ENCODE measurements at regions not wholly inside any gene's neighbourhood (a gene's known extent, or its start where the extent isn't known, plus 50 kb on each side); places are given as distances from the start of the nearest gene placed in this dataset.
"Not testable (repeated sequence)": the region's sequence is repeated elsewhere in the genome, so short reads cannot be mapped to it uniquely, and the experiment has no call there.

DNA sequence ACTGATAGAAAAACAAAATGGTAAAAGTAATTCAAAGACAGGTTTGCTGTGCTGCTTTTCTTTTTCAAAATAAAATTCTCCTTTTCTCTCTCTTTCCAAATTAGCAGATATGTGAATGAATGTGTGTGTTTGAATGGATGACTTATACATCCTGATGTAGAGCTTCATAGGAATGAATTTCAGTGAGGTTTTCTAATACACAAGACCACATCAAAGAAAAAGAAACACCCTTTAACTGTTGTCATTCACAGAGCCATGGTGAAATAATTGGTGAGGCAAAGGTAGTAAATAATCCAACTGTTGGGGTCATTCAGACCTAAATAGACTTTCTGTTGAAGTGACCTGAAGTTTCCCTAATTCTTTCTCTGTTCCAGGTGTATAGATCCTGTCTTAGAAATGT lies 139.1 kb upstream of the ZPLD1 start:
- intact Hi-C loops (cut with micrococcal nuclease) = no loop called here

DNA sequence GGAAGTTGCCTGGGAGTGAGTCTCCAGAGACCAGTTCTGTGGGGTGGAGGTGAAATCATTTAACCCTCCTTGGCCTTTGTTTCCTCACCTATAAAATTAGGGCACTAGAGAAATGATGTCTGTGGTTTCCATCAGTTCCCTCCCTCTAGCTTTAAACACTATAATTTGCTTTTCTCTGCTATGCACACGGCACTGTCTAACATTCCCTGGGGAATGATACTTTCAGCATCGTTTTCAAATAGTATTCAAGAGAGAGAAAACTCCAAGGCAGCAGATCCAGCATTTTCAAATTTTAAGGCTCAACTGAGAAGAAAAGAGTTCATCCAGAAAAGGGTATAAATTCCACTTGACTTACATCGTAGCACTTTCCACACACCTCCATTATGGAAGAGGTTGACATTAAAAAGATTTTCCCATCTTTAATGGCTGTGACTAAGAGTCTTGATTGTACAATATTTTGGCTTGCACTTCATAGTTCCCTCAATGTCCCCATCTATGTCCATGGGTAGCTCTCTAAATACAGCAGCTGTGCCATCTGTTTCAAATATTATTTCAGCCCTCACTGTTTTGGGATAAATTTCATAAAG lies 137.7 kb upstream of the ZPLD1 start:
- intact Hi-C loops (cut with micrococcal nuclease) = no loop called here

DNA sequence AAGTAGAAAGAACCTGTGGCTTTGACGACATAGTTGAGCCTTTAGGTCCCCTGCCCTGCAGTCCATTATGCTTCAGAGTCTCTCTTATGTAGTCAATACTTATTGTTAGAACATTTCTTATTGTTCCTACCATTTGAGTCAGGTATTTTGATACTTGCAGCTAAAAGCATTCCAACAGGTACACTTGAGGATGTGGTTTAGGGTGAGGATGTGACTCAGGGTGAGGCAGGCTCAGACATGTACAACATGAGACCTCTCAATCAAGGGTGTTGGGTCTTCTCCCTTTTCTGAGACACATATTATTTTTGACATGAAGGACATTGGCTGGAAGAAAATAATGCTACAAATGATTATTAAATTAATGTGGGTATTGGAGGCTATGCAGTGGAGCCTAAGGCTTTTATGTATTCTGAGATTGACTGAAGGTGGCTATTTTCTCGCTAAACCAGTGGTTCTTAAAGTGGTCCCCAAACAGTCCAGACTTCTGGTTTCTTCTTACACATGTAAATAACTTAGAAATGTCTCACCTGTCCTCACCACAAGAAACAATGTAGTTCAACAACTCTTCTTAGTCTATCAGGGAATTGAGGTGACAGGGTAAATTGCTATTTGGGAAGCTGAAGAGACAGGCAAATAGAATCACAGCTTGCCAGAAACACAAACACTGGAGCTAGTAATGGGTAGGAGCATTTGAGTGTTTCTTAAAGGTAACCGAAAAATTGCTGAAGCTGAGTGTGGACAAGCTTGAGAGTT lies 135.5 kb upstream of the ZPLD1 start:
- intact Hi-C loops (cut with micrococcal nuclease) = no loop called here

DNA sequence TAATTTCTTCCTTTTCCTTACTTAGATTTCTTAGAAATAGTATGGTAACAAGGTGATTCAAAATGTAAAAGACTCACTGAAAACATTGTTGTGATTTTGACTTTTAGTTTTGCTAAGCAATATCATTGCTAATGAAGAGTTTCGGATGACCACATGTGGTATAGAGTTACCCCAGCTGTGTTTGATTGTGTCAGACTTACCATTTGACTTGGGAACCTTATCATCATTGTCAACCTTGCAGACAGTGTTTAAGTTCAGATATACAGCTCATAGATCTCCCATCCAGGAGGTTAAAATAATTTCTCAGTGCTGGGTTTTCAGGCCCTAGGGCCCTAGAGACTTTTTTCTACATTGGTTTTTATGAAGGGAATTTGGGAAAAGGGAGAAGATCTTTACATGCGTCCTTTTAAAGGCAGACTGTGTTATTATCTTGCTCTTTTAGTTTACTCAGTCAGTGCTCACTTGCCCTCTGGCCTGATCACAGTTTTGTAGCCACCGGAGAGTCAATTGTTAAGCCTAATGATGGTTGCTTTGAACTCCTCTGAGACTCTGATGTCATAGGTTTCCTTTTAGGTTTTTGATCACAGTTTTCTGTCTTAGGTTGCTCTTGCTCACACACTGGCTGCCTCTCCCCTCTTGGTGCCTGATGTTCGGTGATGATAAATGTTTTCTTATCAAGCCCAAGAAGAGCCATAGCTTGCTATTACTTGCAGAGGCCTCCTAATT lies 133.5 kb upstream of the ZPLD1 start:
- intact Hi-C loops (cut with micrococcal nuclease) = no loop called here

DNA sequence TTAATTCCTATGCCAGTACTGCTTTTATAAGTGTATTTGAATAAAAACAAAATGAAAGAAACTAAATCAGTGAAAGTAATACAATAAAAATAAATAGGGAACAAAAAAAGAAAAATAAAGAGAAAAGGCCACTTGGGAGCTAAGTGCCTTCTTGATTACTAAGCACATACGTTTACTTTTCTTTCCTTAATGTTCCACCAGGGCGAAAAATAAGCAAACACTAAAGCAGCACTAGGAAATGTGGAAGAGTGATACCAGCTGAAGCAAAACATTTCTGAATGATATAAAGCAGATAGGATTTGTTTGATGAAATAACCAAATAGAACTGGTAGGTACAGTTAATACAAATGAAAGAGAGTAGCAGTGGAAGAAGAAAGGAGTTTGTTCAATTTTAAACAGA lies 132.8 kb upstream of the ZPLD1 start:
- intact Hi-C loops (cut with micrococcal nuclease) = no loop called here

DNA sequence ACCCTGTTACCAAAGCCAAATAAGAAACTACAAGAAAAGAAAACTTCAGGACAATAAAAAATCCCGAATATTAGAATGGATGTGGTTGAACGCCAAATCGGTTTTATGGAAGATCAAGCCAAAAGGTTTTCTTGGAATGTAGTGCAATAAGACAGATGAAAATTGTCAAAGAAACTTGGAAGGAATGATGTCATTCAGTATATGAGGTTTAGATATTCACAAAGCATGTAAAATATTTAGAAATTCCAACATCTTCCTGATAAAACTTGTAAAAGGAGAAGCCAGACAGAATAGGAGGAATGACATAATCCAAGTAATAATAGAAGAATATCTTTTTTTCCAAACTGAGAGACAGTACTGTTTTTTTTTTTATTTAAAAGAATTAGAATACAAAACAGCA lies 130.3 kb upstream of the ZPLD1 start:
- intact Hi-C loops (cut with micrococcal nuclease) = no loop called here

DNA sequence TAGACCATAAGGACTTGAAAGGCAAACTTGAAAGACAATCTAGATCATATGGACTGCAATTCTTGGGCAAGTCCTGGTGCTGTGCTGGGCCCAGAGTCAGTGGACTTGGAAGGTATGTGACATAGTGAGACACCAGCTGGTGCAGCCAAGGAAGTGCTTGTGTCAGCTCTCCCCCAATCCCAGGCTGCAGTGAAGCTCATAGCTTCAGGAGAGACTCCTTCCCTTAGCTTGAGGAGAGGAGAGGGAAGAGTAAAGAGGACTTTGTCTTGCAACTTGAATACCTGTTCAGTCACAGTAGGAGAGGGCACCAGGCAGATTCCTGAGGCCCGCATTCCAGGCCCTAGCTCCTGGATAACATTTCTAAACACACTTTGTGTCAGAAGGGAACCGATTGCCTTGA lies 127.4 kb upstream of the ZPLD1 start:
- intact Hi-C loops (cut with micrococcal nuclease) = no loop called here

DNA sequence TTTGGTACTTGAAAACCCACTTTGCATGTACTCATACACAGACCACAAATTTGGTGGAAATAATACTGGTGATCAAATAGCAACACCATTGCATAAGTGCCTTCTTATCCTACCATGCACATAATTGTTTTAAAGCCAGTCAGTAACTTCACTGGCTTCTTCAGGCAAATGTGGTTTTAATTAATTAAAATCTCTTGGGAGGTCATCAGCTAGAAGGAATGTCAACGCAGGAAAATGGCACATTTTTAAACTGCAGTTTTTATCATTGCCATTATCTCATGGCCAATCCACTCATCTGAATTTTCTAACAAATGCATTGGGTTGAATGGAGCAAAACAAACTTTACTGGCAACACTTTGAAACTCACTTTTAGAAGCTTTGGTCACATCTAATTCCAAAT lies 105.7 kb upstream of the ZPLD1 start:
- intact Hi-C loops (cut with micrococcal nuclease) = no loop called here

DNA sequence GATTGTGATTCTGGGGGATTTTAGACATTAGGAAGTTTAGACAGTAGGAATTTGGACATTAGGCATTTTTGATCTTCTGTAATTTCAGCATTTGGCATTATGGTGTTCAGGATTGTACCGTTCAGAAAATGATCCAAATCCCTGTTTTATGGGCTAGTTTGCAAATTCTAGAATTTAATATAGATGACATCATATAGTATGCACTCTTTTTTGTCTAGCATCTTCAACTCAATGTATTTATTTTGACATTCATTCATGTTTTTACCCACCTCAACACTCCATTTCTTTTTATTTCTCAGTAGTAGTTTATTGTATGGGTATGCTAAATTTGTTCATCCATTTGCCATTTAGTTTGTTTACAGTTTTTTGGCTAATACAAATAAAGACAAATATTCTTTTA lies 105.3 kb upstream of the ZPLD1 start:
- intact Hi-C loops (cut with micrococcal nuclease) = no loop called here

DNA sequence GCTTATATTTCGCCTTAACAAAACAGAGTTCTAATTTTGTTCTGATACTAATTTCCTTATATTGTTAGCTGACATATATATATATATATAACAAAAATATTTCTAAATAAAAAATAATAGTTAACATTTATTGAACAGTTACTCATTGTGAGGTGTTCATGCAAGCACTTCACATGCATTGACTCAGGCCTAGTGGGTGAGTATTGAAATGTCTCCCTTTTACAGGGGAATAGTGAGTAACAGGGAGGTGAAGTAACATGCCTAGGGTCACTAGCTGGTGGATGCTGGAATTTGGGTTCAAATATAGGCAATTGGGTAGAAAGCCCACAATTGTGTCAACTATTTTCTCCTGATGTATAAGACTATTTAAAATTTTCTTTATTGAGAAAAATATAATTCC lies 102.6 kb upstream of the ZPLD1 start:
- intact Hi-C loops (cut with micrococcal nuclease) = no loop called here

DNA sequence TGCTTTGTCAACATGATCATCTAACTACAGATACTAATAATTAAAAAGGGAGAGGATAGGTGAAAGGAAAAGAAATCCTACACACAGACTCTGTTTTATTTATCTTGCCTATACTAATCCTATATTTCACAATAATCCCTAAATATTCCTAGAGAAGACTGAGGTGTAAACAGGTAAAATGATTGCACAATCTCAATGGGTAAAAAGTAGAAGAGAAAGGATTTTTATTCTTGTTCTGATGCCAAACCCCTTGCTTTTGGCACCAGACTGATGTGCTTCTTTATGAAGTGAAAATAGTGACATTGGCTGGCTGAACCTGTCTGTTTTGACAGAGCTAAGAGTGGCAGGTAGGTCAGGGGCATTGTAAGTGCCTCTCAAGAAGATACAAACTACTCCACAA lies 101.9 kb upstream of the ZPLD1 start:
- intact Hi-C loops (cut with micrococcal nuclease) = no loop called here

DNA sequence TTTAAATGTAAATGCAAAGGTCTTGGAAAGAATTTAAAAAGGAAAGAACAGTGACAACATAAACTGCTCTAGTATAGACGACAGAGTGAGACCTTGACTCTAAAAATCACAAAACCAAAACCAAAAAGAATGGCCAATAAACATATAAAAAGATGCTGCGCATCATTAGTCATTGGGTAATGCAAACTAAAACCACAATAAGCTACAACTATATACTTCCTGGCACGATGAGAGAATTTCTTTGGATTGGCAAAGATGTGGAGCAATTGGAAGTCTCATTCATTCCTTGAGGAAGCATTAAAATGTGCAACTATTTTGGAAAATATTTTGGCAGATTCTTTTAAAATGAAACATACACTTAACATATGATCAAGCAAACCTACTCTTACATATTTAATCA lies 98.7 kb upstream of the ZPLD1 start:
- intact Hi-C loops (cut with micrococcal nuclease) = no loop called here

DNA sequence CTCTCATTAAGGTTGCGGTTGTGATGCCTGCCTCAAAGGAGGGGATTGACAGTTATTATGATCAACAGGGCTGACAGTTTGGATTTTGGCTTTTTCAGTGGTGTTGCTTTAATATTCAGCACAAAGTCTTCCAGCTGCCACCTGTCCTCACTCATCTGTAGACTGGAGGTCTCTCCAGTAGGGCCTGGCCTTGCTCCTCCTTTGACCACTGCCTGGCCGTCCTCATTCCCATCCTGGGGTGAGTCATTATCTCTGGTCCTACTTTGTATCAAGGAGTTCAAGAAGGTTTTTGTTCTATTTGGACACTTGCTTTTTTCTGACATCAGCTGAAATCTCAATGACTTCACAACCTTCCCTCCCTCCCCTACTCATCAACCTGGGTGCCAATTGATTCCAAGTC lies 95.1 kb upstream of the ZPLD1 start:
- intact Hi-C loops (cut with micrococcal nuclease) = no loop called here

DNA sequence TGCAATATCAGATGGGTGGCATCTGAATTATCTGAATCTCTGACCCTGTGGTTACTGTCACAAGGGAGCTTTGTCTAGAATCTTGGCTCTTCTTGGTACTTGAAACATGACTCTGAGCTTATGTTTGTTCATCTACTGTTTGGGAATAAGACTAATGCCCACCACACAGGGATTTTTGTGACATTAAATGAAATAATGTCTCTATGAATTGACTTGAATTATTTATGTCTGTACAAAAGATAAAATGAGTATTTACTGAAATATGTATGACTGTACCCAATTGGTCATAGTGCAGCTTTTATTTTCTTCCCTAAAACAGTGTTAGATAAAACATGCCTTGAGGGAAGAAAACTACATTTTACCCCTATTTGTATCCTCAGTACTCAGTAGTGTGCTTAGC lies 87.9 kb upstream of the ZPLD1 start:
- intact Hi-C loops (cut with micrococcal nuclease) = no loop called here

DNA sequence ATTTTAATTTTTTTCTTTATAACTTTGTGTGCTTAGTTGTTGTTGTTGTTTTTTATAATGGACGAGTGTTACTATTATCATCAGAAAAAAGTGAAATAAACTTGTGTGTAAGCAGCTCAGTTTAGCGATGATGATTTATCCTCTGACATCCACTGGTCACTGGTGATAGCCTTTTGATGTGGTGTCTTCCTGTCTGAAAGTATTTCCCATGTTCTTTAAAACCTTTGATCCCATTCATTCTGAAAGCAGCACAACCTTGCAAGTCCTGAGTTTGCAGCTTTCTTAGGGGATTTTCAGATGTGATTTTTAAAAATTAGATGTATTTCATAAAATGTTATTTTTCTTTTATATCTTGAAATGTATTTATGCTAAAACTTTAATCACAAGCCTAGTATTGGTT lies 85.9 kb upstream of the ZPLD1 start:
- intact Hi-C loops (cut with micrococcal nuclease) = no loop called here

DNA sequence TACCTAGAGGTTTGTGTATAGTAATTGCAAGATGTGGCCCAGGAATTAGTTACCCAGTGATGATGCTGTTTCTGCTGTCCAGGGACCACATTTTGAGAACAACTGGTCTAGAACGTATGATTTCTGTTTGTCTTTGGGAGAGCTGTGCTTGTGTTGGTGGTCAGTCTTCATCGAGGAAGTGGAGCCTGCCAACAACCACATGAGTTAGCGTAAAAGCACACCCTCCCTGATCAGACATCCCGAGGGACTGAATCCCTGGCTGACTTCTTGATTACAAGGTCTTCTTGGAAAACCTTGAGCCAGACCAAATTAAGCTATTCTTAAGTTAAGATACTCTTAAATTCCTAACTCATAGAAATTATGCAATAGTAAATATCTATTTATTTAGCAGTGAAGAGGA lies 81.7 kb upstream of the ZPLD1 start:
- intact Hi-C loops (cut with micrococcal nuclease) = no loop called here

DNA sequence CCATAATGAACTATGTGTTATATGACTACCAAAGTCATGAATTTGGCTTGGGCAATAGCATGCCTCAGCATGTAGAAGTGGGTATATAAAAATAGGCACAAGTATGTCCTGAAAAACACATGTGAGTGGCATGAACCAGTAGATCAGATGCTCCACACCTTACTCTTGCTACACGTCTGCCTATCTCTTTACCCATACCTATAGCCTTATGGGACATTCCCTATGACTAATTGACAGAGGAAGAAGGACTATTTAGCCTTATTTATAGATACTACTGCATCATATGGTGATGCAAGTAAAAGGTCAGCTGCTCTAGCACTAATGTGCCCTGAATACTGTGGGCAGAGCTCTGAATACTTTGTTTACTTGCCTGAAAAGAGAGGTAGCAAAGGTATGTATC lies 81.0 kb upstream of the ZPLD1 start:
- intact Hi-C loops (cut with micrococcal nuclease) = no loop called here

DNA sequence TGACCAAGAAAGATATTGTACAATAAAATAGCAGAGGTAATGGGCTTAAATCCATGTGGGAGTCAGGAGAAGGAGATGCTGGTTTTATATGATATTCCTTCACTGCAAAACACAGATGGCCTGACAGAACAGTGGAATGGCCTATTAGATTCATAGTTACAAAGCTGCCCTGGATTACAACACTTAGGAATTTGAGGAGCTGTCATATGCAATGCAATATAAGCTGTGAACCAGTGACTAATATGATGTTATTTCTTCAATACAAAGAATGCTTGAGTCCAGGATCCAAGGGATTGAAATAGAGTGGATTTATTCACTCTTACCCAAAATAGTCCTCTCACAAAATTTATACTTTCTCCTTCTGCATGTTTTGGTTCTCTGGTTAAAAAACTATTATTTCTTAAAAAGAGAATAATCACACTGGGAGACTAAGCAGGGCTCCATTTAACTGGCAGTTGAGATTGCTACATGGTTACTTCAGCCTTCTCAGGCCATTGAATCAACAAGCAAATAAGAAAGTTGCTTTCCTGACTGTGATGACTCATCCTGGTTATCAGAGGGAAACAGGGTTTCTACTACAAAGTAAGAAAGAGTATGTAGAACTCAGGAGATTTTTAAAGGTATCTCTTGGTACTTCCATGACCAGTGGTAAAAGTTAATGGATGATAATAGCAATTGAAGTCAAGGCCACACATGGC lies 79.8 kb upstream of the ZPLD1 start:
- intact Hi-C loops (cut with micrococcal nuclease) = no loop called here

DNA sequence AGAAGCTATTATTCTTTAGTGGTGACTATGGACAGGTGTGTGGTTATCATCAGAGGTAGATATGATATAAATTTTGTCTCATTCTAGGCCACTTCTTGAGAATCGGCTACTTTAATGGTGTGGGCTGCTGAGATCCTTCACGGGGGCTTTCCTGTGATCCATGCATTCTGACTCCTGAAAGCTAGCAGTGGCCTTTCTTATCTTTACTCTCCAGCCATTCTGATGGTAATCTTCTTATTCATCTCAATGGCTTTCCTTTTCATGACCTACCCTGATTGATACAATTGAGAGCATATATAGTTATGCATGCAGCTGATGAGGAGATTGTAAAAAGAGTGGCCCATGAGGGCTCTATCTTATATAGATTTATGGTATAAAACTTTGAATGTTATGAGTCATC lies 78.3 kb upstream of the ZPLD1 start:
- intact Hi-C loops (cut with micrococcal nuclease) = no loop called here

DNA sequence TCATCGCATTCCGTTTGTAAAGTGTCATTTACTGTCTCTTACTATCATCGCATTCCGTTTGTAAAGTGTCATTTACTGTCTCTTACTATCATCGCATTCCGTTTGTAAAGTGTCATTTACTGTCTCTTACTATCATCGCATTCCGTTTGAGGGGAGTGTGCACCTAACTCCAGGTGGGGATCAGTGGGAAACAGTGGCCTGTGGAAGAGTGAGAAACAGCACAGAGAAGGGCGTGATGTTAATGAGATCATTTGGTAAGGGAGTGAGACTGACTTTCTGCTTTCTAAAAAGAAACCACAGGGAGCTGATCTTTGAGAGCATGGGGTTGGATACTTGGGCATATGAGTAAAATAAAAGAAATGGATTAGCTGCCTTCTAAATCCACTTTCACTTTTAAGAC lies 77.5 kb upstream of the ZPLD1 start:
- intact Hi-C loops (cut with micrococcal nuclease) = not testable (repeated sequence)

DNA sequence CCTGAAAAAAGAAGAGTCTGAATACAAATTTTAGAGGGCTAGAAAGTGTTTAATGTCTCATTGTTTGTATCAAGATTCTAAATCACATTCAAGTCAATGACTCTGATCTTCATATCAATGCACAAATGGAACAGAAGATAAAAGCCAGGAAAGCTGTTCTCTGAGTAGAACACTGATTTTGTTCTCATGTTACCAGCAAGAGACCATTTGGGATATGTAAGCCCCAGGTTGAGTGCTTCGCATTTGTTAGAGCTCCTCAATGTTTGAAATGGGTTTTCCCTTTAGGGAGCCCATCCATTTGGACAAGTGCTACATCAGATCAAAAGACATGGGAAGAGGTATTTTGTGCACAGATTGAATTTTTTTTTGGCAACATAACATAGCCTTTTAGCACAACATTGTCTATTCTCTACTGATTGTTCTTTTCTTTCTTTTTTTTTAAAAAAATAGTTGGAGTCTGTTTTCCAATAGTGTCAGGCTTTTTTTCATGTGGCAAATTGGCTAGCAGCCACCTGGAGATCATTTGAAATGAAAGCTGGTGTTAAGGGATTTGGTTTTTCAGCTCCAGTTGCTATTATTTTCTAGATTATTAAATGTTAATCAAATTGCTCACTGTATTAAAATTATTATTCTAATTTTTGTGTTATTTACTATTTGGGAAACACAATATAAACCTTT lies 74.5 kb upstream of the ZPLD1 start:
- intact Hi-C loops (cut with micrococcal nuclease) = no loop called here

DNA sequence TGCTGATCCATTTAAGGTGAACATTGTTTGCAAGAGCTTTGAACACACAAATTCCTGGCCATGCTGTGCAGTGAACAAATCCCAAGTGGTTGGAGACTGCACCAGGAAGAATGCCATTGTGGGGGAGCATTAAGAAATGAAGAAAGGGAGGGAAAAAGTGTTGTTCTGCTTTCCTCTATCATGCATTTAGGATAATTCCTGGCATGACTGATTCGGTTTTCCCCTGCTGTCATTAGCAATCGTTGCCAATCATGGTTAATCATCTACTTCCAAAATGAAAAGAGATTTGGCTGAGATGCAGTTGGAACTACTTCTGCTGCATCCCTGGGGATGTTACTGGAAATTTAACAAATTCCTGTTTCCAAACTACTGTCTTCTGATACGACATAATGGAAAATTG lies 73.7 kb upstream of the ZPLD1 start:
- intact Hi-C loops (cut with micrococcal nuclease) = no loop called here
